AG04450 (cell line): ENCODE measurements at regions not wholly inside any gene's neighbourhood (a gene's known extent, or its start where the extent isn't known, plus 50 kb on each side); places are given as distances from the start of the nearest gene placed in this dataset.

Experiments
- CTCF ChIA-PET: fragments of 300-600, 350-600 bp; formaldehyde crosslinking; extraction: SDS; loops from one replicate; lab custom pipeline; 2022; ENCODE audit warnings: antibody characterized with exemption, inconsistent platforms; lab: Charles Lee
- POLR2A ChIA-PET: fragments of 350-600 bp; formaldehyde crosslinking; extraction: SDS; loops from one replicate; lab custom pipeline; 2021; ENCODE audit warnings: antibody characterized with exemption, inconsistent platforms; lab: Yijun Ruan, JAX
- DNase-seq: peaks from one replicate; pipeline ENCODE4 v3.0.0-alpha.2; 2011; ENCODE audit warnings: low read depth, low spot score
- H3K27ac ChIP-seq: one replicate; pipeline ENCODE4 v1.5.1; 2012; ENCODE audit warnings: low read depth, low read length, control low read depth
- H3K27me3 ChIP-seq: one replicate; pipeline ENCODE4 v1.6.0; 2012; ENCODE audit warnings: low read length; ENCODE audit not compliant: control insufficient read depth, insufficient read depth
- H3K4me3 ChIP-seq: 2 replicates; pipeline ENCODE4 v1.5.1; 2011; ENCODE audit warnings: mild to moderate bottlenecking, low read depth, low read length, control low read depth
- H3K9me3 ChIP-seq: 2 replicates; pipeline ENCODE4 v1.5.1; 2012; ENCODE audit warnings: low read length; ENCODE audit not compliant: control insufficient read depth, insufficient read depth
- CTCF ChIP-seq: IDR thresholded peaks from 2 replicates; pipeline ENCODE4 v1.5.1; 2011; ENCODE audit warnings: low read depth, low read length, control low read depth, inconsistent platforms

DNA sequence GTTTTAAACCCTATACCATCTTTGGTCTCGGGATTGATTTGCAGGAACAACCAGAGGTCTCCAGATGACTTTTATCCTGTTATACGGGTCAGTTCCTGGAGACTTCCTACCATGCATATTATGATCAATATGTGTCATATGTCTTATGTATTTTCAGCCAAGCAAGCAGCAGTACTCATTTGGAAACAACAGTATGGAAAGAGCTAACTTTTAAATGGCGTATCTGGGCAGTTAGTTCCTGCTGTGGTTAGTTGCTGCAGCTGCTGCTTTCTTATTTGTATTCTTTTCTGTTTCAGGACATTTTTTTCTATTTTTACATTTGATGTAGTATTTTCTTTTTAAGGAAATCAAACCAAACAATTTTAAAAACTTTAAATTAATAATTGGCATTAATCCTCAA, 207.5 kb downstream of the MANEA start:
- Histone ChIP-seq H3K27ac (no peak overlapping the region), H3K9me3 (peaks cover 8% of the 10 kb centered on the region; the same call in 1 of the 2 replicates), H3K4me3 (no peak overlapping the region), H3K27me3 (no peaks in the 10 kb centered on the region)
- POLR2A ChIA-PET = no interaction called here
- no peak for TF ChIP-seq CTCF
- CTCF ChIA-PET = no interaction called here
- no peak for DNase-seq

DNA sequence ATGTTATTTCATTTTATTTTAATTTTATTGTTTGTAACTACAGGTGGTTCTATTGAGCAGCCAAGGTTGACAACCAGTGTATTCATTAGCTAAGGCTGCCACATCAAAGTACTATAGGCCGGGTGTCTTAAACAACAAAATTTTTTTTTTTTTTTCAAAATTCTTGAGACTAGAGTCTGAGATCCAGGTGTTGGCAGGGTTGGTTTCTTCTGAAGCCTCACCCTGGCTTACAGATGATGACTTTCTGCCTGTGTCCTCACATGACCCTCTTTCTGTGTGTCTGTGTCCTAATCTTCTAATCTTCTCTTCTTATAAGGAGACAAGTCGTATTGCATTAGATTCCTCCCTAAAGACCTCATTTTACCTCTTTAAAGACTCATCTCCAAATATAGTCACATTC, 208.4 kb downstream of the MANEA start:
- CTCF ChIA-PET = no interaction called here

GRCh38 chr6:95786802-95787201, 209.5 kb downstream of the MANEA start:
- Histone ChIP-seq H3K9me3 (peaks cover 6% of the 10 kb centered on the region; the same call in 1 of the 2 replicates), H3K4me3 (no peak overlapping the region), H3K27ac (no peak overlapping the region), H3K27me3 (no peaks in the 10 kb centered on the region)
- no peak for DNase-seq
- no peak for TF ChIP-seq CTCF
- POLR2A ChIA-PET = no interaction called here
- CTCF ChIA-PET = no interaction called here

More for the DNA sequence above, 208.4 kb downstream of the MANEA start:
- no peak for DNase-seq
- Histone ChIP-seq H3K9me3 (peaks cover 9% of the 10 kb centered on the region; the same call in 1 of the 2 replicates), H3K27me3 (no peaks in the 10 kb centered on the region), H3K4me3 (no peak overlapping the region), H3K27ac (no peak overlapping the region)
- TF ChIP-seq CTCF = no peak
- POLR2A ChIA-PET = no interaction called here

- no peak overlapping the region for H3K27ac ChIP-seq
- H3K4me3 ChIP-seq = no peak overlapping the region
- peaks cover 3% of the 10 kb centered on the region; the same call in 1 of the 2 replicates for H3K9me3 ChIP-seq
- POLR2A ChIA-PET = no interaction called here
- no peak for TF ChIP-seq CTCF
- CTCF ChIA-PET = no interaction called here
- DNase-seq = no peak
- no peaks in the 10 kb centered on the region for H3K27me3 ChIP-seq
These were observed 213.5 kb downstream of the MANEA start for GRCh38 chr6:95790787-95791186.

GRCh38 chr6:95794749-95795148, 217.4 kb downstream of the MANEA start:
- Histone ChIP-seq H3K4me3 (no peak overlapping the region), H3K9me3 (peaks cover 3% of the 10 kb centered on the region; the same call in 1 of the 2 replicates), H3K27me3 (no peaks in the 10 kb centered on the region), H3K27ac (no peak overlapping the region)
- TF ChIP-seq CTCF = no peak
- DNase-seq = no peak
- CTCF ChIA-PET = no interaction called here
- POLR2A ChIA-PET = no interaction called here
